Smooth muscle cell (in vitro differentiated cells): ENCODE measurements at regions not wholly inside any gene's neighbourhood (a gene's known extent, or its start where the extent isn't known, plus 50 kb on each side); places are given as distances from the start of the nearest gene placed in this dataset.

Source experiments
- DNase-seq: peaks from one replicate; lab custom pipeline; 2025; ENCODE audit not compliant: unreplicated experiment; lab: John Stamatoyannopoulos, UW
- H2AFZ ChIP-seq: fragments of 200-600 bp; sonication (generic); 2 replicates; pipeline ENCODE4 v1.6.0; 2016; ENCODE audit warnings: antibody characterized with exemption, low read depth, mild to moderate bottlenecking
- H3F3A ChIP-seq: fragments of 200-600 bp; sonication (generic); 2 replicates; pipeline ENCODE4 v1.6.0; 2017; ENCODE audit warnings: antibody characterized with exemption, low read depth
- H3K27ac ChIP-seq: fragments of 200-600 bp; sonication (generic); 2 replicates; pipeline ENCODE4 v1.5.1; 2016; ENCODE audit warnings: low read depth, mild to moderate bottlenecking
- H3K27me3 ChIP-seq: fragments of 200-600 bp; sonication (generic); 2 replicates; pipeline ENCODE4 v1.6.1; 2016; ENCODE audit warnings: low read depth, mild to moderate bottlenecking
- H3K36me3 ChIP-seq: fragments of 200-600 bp; sonication (generic); 2 replicates; pipeline ENCODE4 v1.5.1; 2016; ENCODE audit warnings: low read depth
- H3K4me1 ChIP-seq: fragments of 200-600 bp; sonication (generic); 2 replicates; pipeline ENCODE4 v1.5.1; 2016; ENCODE audit warnings: low read depth
- H3K4me2 ChIP-seq: fragments of 200-600 bp; sonication (generic); 2 replicates; pipeline ENCODE4 v1.6.0; 2016; ENCODE audit warnings: mild to moderate bottlenecking
- H3K4me3 ChIP-seq: fragments of 200-600 bp; sonication (generic); 2 replicates; pipeline ENCODE4 v1.5.1; 2016; ENCODE audit warnings: mild to moderate bottlenecking
- H3K79me2 ChIP-seq: fragments of 200-600 bp; sonication (generic); 2 replicates; pipeline ENCODE4 v1.6.0; 2016; ENCODE audit warnings: low read depth, mild to moderate bottlenecking
- H3K9ac ChIP-seq: fragments of 200-600 bp; sonication (generic); 2 replicates; pipeline ENCODE4 v1.6.0; 2016; ENCODE audit warnings: low read depth
- H3K9me3 ChIP-seq: fragments of 200-600 bp; sonication (generic); replicated peaks from 2 replicates; pipeline ENCODE4 v1.5.1; 2016; ENCODE audit warnings: low read depth
- H4K20me1 ChIP-seq: fragments of 200-600 bp; sonication (generic); 2 replicates; pipeline ENCODE4 v1.6.0; 2016; ENCODE audit warnings: low read depth
- WGBS: methylation state at CpG from one replicate; pipeline ENCODE4 v1.1.7; 2016; ENCODE audit warnings: low lambda C conversion rate; 5-methylcytosine and 5-hydroxymethylcytosine counted together
- TF ChIP-seq, protein P1 (sequence below): fragments of 200-600 bp; sonication (generic); IDR thresholded peaks from 2 replicates; pipeline ENCODE4 v1.5.1; 2017; ENCODE audit warnings: borderline replicate concordance, mild to moderate bottlenecking, antibody characterized with exemption; ENCODE audit not compliant: insufficient read depth, poor library complexity, severe bottlenecking

DNA sequence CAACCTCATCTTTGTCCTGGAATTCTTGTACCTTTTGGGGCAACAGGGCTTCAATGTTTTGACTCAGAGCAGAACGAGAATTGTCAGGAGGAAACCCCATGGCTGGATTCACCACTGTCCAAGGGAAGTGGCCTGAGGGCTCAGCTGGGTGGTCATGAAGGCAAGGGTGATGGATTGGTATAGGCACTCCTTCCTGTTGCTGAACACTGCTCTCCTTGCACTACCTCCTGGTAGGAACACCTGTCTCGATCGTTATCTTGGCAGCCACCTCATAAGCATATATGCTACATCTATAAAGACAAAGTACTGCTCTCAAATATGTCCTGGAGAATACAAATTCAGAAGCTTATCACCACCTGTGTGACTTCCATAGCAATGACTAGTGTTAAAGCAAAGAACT lies 79.8 kb downstream of the CCNG2 start:
- DNase-seq = no peak
- no peaks in the 10 kb centered on the region for H3K4me1 ChIP-seq
- no peaks in the 10 kb centered on the region for H4K20me1 ChIP-seq
- H2AFZ ChIP-seq = no peak overlapping the region
- H3K4me3 ChIP-seq = no peak overlapping the region
- 84% methylated on average over 3 of the region's 3 CpGs for WGBS
- H3K9ac ChIP-seq = no peak overlapping the region
- no peaks in the 10 kb centered on the region for H3K79me2 ChIP-seq
- H3F3A ChIP-seq = no peaks in the 10 kb centered on the region
- no peak overlapping the region for H3K27ac ChIP-seq
- H3K27me3 ChIP-seq = peaks cover 50% of the 10 kb centered on the region
- TF ChIP-seq, protein P1, sequence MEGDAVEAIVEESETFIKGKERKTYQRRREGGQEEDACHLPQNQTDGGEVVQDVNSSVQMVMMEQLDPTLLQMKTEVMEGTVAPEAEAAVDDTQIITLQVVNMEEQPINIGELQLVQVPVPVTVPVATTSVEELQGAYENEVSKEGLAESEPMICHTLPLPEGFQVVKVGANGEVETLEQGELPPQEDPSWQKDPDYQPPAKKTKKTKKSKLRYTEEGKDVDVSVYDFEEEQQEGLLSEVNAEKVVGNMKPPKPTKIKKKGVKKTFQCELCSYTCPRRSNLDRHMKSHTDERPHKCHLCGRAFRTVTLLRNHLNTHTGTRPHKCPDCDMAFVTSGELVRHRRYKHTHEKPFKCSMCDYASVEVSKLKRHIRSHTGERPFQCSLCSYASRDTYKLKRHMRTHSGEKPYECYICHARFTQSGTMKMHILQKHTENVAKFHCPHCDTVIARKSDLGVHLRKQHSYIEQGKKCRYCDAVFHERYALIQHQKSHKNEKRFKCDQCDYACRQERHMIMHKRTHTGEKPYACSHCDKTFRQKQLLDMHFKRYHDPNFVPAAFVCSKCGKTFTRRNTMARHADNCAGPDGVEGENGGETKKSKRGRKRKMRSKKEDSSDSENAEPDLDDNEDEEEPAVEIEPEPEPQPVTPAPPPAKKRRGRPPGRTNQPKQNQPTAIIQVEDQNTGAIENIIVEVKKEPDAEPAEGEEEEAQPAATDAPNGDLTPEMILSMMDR = no peak
- no peak overlapping the region for H3K4me2 ChIP-seq
- no peaks in the 10 kb centered on the region for H3K9me3 ChIP-seq
- H3K36me3 ChIP-seq = no peaks in the 10 kb centered on the region

DNA sequence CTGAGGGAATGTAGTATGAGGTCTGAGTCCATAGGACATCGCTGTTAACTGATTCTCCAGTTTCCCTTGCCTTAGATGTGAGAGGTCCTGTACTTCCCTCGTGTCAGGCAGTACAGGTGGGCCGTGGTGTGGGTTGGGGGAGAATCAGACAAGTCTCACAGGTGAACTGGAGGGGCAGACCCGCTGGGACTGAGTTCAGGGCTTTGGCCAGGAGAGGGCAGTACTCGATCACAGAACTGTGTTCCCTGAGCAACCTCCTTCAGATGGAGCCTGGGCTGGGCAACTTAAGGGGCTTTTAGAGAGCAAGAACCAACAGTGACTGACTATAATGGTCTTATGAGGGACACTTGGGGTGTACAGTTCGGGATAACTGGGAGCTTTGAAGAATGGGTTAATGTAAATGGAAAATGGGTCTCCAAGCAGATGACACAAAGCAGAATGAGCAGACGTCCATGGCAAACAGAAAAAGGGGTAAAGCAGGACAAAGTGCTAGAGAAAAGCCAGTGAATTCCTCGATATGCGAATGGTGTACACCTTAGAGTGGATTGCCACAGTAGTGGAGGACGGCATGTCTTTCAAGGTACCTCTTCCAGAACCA lies 83.6 kb downstream of the CCNG2 start:
- Histone ChIP-seq H3K9ac (no peak overlapping the region), H4K20me1 (no peaks in the 10 kb centered on the region), H3K4me3 (no peak overlapping the region), H3K27me3 (peaks cover 42% of the 10 kb centered on the region), H3K79me2 (no peaks in the 10 kb centered on the region), H3K36me3 (no peaks in the 10 kb centered on the region), H3F3A (no peaks in the 10 kb centered on the region), H3K9me3 (no peaks in the 10 kb centered on the region), H2AFZ (no peak overlapping the region), H3K27ac (no peak overlapping the region), H3K4me1 (no peaks in the 10 kb centered on the region), H3K4me2 (no peak overlapping the region)
- TF ChIP-seq, protein P1 = peak; percentile 86
- peak; percentile 24 for DNase-seq
- 34% methylated on average over 10 of the region's 10 CpGs for WGBS

GRCh38 chr4:77248805-77249204 lies 91.8 kb downstream of the CCNG2 start:
- H3K27ac ChIP-seq = no peak overlapping the region
- no peaks in the 10 kb centered on the region for H3K9me3 ChIP-seq

More at GRCh38 chr4:77248805-77249204, 91.8 kb downstream of the CCNG2 start:
- TF ChIP-seq, protein P1 = no peak
- Histone ChIP-seq H3K4me3 (no peak overlapping the region), H3K9ac (no peak overlapping the region), H3F3A (no peaks in the 10 kb centered on the region), H3K4me2 (no peak overlapping the region), H3K36me3 (no peaks in the 10 kb centered on the region), H4K20me1 (no peaks in the 10 kb centered on the region), H3K27me3 (peaks cover 47% of the 10 kb centered on the region), H3K79me2 (no peaks in the 10 kb centered on the region), H2AFZ (no peak overlapping the region), H3K4me1 (no peaks in the 10 kb centered on the region)
- DNase-seq = no peak
- 70% methylated on average over 4 of the region's 4 CpGs for WGBS
